ENCODE measurements at regions not wholly inside any gene's neighbourhood (a gene's known extent, or its start where the extent isn't known, plus 50 kb on each side); places are given as distances from the start of the nearest gene placed in this dataset.
"Not testable (repeated sequence)": the region's sequence is repeated elsewhere in the genome, so short reads cannot be mapped to it uniquely, and the experiment has no call there.

GRCh38 chr9:108395421-108395820, 460.4 kb downstream of the ACTL7B start:
- Mint-ChIP-seq H3K4me3 (no peak overlapping the region), H3K27ac (no peak overlapping the region), H3K27me3 (no peaks in the 10 kb centered on the region), H3K36me3 (no peaks in the 10 kb centered on the region), H3K9me3 (peaks cover 2% of the 10 kb centered on the region), H3K4me1 (ENCODE audit: low read depth) (no peaks in the 10 kb centered on the region)
- intact Hi-C loops (cut with micrococcal nuclease) = no loop called here
- DNase-seq = no peak
- CTCF ChIA-PET = no interaction called here
- POLR2A ChIA-PET = no interaction called here

- intact Hi-C loops (cut with micrococcal nuclease) = no loop called here
- no peaks in the 10 kb centered on the region for H3K4me1 Mint-ChIP-seq (ENCODE audit: low read depth)
- no peak overlapping the region for H3K4me3 Mint-ChIP-seq
- ChIA-PET POLR2A (no interaction called here), CTCF (no interaction called here)
- H3K9me3 Mint-ChIP-seq = peaks cover 2% of the 10 kb centered on the region
- no peaks in the 10 kb centered on the region for H3K36me3 Mint-ChIP-seq
- no peak overlapping the region for H3K27ac Mint-ChIP-seq
- no peak for DNase-seq
- no peaks in the 10 kb centered on the region for H3K27me3 Mint-ChIP-seq
Observed at GRCh38 chr9:108394726-108395125, 461.1 kb downstream of the ACTL7B start.

DNA sequence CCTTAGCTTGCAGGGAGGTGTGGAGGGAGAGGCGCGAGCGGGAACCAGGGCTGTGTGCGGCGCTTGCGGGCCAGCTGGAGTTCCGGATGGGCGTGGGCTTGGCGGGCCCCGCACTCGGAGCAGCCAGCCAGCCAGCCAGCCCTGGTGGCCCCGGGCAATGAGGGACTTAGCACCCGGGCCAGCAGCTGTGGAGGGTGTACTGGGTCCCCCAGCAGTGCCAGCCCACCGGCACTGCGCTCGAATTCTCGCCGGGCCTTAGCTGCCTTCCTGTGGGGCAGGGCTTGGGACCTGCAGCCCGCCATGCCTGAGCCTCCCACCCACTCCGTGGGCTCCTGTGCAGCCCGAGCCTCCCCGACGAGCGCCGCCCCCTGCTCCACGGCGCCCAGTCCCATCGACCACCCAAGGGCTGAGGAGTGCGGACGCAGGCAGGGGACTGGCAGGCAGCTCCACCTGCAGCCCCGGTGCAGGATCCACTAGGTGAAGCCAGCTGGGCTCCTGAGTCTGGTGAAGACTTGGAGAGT, 462.2 kb downstream of the ACTL7B start:
- POLR2A ChIA-PET; CTCF ChIA-PET; intact Hi-C loops (cut with micrococcal nuclease); H3K36me3 Mint-ChIP-seq; H3K4me1 Mint-ChIP-seq (ENCODE audit: low read depth); H3K27me3 Mint-ChIP-seq; DNase-seq; H3K27ac Mint-ChIP-seq; H3K9me3 Mint-ChIP-seq; H3K4me3 Mint-ChIP-seq: not testable (repeated sequence)

DNA sequence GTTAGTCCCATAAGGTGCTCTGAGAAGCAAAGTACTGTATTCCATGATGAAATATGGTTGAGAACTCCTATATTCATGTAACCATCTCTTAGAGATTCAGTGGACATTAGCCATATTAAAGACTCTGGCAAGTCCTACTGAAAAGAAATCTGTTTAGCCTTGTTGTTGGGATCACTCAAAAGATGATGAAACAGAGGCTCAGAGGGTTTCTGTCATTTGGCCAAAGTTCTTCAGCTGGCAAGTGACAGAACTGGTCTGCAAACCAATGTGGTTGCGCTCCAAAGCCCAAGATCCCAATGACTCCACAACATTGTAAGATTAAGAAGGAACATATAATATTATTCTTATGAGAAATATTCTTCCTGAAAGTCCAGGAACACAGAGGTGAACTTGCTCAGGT, 462.9 kb downstream of the ACTL7B start:
- H3K4me1 Mint-ChIP-seq (ENCODE audit: low read depth) = no peaks in the 10 kb centered on the region

DNA sequence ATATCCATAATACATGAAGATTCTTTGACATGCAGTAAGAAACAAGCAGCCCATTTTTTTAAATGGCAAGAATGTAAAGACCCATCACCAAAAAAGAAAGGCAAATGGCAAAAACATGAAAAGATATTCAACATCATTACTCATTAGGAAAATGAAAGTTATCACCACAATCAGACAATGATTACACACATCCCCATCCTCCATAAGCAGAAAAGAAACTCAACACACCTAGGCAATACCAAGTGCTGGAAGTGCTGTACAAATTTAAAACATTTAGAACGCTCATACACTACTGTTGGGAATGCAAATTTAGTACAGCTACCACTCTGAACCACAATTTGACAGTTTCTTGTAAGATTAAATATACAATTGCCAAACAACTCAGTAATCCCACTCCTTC, 466.7 kb downstream of the ACTL7B start:
- ChIA-PET CTCF (no interaction called here), POLR2A (no interaction called here)
- H3K4me1 Mint-ChIP-seq (ENCODE audit: low read depth) = no peaks in the 10 kb centered on the region
- H3K36me3 Mint-ChIP-seq = no peaks in the 10 kb centered on the region
- H3K4me3 Mint-ChIP-seq = no peak overlapping the region
- no peaks in the 10 kb centered on the region for H3K27me3 Mint-ChIP-seq
- peaks cover 2% of the 10 kb centered on the region for H3K9me3 Mint-ChIP-seq
- intact Hi-C loops (cut with micrococcal nuclease) = no loop called here
- DNase-seq = no peak
- H3K27ac Mint-ChIP-seq = no peak overlapping the region

More for the DNA sequence above, 462.9 kb downstream of the ACTL7B start:
- DNase-seq = no peak
- intact Hi-C loops (cut with micrococcal nuclease) = no loop called here
- Mint-ChIP-seq H3K27ac (no peak overlapping the region), H3K9me3 (peaks cover 2% of the 10 kb centered on the region), H3K27me3 (no peaks in the 10 kb centered on the region), H3K4me3 (no peak overlapping the region), H3K36me3 (no peaks in the 10 kb centered on the region)
- POLR2A ChIA-PET = no interaction called here
- CTCF ChIA-PET = no interaction called here

DNA sequence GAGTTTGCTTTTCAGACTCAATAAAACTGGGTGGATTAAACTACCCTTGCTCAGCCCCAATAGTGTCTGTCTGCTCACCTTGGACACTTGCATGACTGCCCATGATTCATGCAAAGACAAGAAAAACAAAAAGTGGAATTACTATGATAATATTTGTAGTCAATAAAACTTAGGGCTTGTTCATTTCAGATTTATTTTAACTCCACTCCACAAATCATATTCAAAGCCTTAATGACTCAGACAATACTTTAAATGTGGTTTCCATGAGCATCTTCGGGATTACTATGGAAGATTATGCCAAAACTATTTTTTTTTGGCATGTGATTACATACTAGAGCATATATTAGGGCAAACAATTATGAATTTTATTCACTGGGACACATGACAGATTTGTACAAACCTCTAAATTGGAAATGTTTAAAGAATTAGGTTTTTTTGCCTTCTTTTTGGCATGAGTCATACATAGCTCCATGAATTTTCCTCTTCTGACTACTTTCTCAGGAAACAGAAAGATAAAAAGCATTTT, 468.9 kb downstream of the ACTL7B start:
- H3K4me3 Mint-ChIP-seq = no peak overlapping the region
- H3K9me3 Mint-ChIP-seq = peaks cover 3% of the 10 kb centered on the region
- H3K27me3 Mint-ChIP-seq = no peaks in the 10 kb centered on the region
- DNase-seq = no peak
- POLR2A ChIA-PET = no interaction called here
- no peaks in the 10 kb centered on the region for H3K4me1 Mint-ChIP-seq (ENCODE audit: low read depth)
- no peaks in the 10 kb centered on the region for H3K36me3 Mint-ChIP-seq
- intact Hi-C loops (cut with micrococcal nuclease) = no loop called here
- CTCF ChIA-PET = no interaction called here
- no peak overlapping the region for H3K27ac Mint-ChIP-seq

DNA sequence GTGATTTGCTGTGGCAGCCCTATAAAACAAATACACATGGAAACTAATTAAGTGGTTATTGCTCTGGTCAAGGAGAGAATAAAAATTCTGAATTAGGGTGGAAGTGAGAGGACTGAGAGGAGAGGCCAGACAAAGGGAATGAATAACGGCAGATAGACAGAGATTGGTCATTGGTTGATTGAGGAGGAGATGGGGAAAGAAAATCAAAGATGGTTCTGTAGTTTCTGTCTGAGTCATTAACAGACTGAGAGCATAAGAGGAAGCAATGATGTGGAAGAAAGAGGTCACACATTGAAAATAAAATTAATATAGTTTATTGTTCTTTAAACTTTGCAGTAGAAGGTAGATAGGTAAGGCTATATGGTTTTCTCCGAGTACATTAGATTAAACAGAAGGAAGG, 469.8 kb downstream of the ACTL7B start:
- Mint-ChIP-seq H3K27ac (no peak overlapping the region), H3K9me3 (peaks cover 2% of the 10 kb centered on the region)

GRCh38 chr9:108383796-108384195, 472.0 kb downstream of the ACTL7B start:
- ChIA-PET CTCF (no interaction called here), POLR2A (no interaction called here)
- no peaks in the 10 kb centered on the region for H3K27me3 Mint-ChIP-seq
- H3K4me1 Mint-ChIP-seq (ENCODE audit: low read depth) = no peaks in the 10 kb centered on the region
- no peaks in the 10 kb centered on the region for H3K36me3 Mint-ChIP-seq
- H3K27ac Mint-ChIP-seq = no peak overlapping the region
- H3K9me3 Mint-ChIP-seq = peaks cover 2% of the 10 kb centered on the region
- no peak overlapping the region for H3K4me3 Mint-ChIP-seq
- intact Hi-C loops (cut with micrococcal nuclease) = no loop called here
- no peak for DNase-seq

More for the DNA sequence above, 469.8 kb downstream of the ACTL7B start:
- intact Hi-C loops (cut with micrococcal nuclease) = no loop called here
- Mint-ChIP-seq H3K4me1 (ENCODE audit: low read depth) (no peaks in the 10 kb centered on the region), H3K27me3 (no peaks in the 10 kb centered on the region), H3K36me3 (no peaks in the 10 kb centered on the region), H3K4me3 (no peak overlapping the region)
- no peak for DNase-seq
- ChIA-PET CTCF (no interaction called here), POLR2A (no interaction called here)

DNA sequence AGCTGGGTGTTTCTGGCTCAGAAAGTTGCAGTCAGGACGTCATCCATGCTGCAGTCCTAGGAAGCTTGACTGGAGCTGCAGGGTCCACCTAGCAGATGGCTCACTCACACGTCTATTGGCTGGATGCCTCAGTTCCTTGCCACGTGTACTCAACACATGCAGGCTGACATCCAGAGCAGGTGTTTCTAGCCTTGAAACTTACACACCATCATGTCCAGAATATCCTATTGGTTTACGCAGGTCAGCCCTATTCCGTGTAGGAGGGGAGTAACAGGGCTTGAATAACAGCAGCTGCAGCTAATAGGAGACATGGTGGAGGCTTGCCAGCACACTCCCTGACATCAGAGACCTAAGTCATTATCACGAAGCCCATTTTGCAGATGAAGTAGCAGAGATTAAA, 473.5 kb downstream of the ACTL7B start:
- Mint-ChIP-seq H3K27ac (no peak overlapping the region), H3K9me3 (peaks cover 2% of the 10 kb centered on the region), H3K4me1 (ENCODE audit: low read depth) (no peaks in the 10 kb centered on the region), H3K27me3 (no peaks in the 10 kb centered on the region), H3K4me3 (no peak overlapping the region), H3K36me3 (no peaks in the 10 kb centered on the region)
- CTCF ChIA-PET = no interaction called here
- DNase-seq = no peak
- intact Hi-C loops (cut with micrococcal nuclease) = no loop called here
- POLR2A ChIA-PET = no interaction called here

DNA sequence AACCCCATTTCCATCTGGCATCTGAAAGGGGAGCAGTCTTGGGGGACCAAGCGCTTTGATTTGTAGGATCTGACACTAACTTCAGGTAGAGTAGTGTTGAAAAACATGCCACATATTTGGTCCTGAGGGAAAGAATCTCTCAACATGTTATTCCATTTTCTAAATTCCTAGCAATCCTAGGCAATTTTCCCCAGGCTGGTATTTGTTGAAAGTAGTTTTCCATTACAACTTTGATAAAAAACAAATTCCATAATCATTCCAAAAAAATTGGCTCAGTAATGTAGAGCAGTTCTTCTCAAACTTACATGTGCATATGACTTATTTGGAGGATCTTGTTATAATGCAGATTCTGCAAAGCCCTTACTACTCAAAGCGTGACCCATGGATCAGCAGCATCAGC, 477.9 kb downstream of the ACTL7B start:
- H3K27me3 Mint-ChIP-seq = no peaks in the 10 kb centered on the region
- H3K9me3 Mint-ChIP-seq = peaks cover 9% of the 10 kb centered on the region
- no peaks in the 10 kb centered on the region for H3K36me3 Mint-ChIP-seq
- no peaks in the 10 kb centered on the region for H3K4me1 Mint-ChIP-seq (ENCODE audit: low read depth)
- CTCF ChIA-PET = no interaction called here
- POLR2A ChIA-PET = no interaction called here
- H3K27ac Mint-ChIP-seq = no peak overlapping the region
- intact Hi-C loops (cut with micrococcal nuclease) = no loop called here
- DNase-seq = no peak
- H3K4me3 Mint-ChIP-seq = no peak overlapping the region

DNA sequence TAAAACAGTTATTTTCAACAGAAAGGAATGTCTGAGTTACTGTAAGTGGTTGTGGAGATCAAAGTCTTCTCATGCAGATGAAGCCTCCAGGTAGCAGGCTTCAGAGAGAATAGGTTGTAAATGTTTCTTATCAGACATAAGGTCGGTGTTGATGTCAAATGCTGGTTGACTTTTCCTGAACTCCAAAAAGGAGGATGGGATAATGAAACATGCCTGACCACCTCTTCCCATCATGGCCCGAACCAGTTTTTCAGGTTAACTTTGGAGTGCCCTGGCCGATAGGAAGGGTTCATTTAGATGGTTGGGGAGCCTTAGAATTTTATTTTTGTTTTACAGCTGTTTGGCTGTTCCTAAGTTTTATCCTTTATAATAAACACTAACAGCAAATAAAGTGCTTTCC, 478.4 kb downstream of the ACTL7B start:
- DNase-seq = no peak
- no peak overlapping the region for H3K4me3 Mint-ChIP-seq
- ChIA-PET POLR2A (no interaction called here), CTCF (no interaction called here)
- H3K36me3 Mint-ChIP-seq = no peaks in the 10 kb centered on the region
- peaks cover 13% of the 10 kb centered on the region for H3K9me3 Mint-ChIP-seq
- H3K4me1 Mint-ChIP-seq (ENCODE audit: low read depth) = no peaks in the 10 kb centered on the region
- H3K27me3 Mint-ChIP-seq = no peaks in the 10 kb centered on the region
- no peak overlapping the region for H3K27ac Mint-ChIP-seq
- intact Hi-C loops (cut with micrococcal nuclease) = no loop called here

GRCh38 chr9:108376140-108376539, 479.6 kb downstream of the ACTL7B start:
- H3K36me3 Mint-ChIP-seq = no peaks in the 10 kb centered on the region
- H3K27ac Mint-ChIP-seq = no peak overlapping the region
- ChIA-PET POLR2A (no interaction called here), CTCF (no interaction called here)
- H3K4me1 Mint-ChIP-seq (ENCODE audit: low read depth) = no peaks in the 10 kb centered on the region
- intact Hi-C loops (cut with micrococcal nuclease) = no loop called here
- H3K27me3 Mint-ChIP-seq = no peaks in the 10 kb centered on the region
- no peak for DNase-seq
- no peak overlapping the region for H3K4me3 Mint-ChIP-seq
- H3K9me3 Mint-ChIP-seq = peaks cover 21% of the 10 kb centered on the region

GRCh38 chr9:108374626-108375025, 481.2 kb downstream of the ACTL7B start:
- intact Hi-C loops (cut with micrococcal nuclease) = no loop called here
- ChIA-PET CTCF (no interaction called here), POLR2A (no interaction called here)
- H3K9me3 Mint-ChIP-seq = peaks cover 26% of the 10 kb centered on the region
- H3K4me3 Mint-ChIP-seq = no peak overlapping the region
- no peak overlapping the region for H3K27ac Mint-ChIP-seq
- H3K4me1 Mint-ChIP-seq (ENCODE audit: low read depth) = no peaks in the 10 kb centered on the region
- H3K27me3 Mint-ChIP-seq = no peaks in the 10 kb centered on the region
- DNase-seq = no peak
- no peaks in the 10 kb centered on the region for H3K36me3 Mint-ChIP-seq

DNA sequence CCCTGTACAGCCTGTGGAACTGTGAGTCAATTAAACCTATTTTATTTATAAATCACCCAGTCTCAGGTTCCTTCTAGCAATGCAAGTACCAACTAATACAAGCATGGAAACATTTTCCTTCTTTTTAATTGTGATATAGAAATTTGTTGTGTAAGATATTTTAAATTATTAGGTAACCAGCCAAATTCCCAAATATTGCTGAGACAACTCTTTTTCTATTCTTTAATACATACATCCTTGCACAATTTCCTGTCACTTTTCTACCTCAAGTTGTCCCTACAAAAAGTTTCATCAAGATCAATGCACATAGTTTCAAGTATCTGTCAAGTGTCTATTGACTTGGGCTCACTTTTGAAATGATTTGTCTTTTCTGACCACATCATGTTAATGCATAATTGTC, 488.6 kb downstream of the ACTL7B start:
- intact Hi-C loops (cut with micrococcal nuclease) = no loop called here
- H3K36me3 Mint-ChIP-seq = no peaks in the 10 kb centered on the region
- peaks cover 29% of the 10 kb centered on the region for H3K9me3 Mint-ChIP-seq
- no peak overlapping the region for H3K27ac Mint-ChIP-seq
- ChIA-PET CTCF (no interaction called here), POLR2A (no interaction called here)
- no peaks in the 10 kb centered on the region for H3K27me3 Mint-ChIP-seq
- no peak for DNase-seq
- no peaks in the 10 kb centered on the region for H3K4me1 Mint-ChIP-seq (ENCODE audit: low read depth)
- H3K4me3 Mint-ChIP-seq = no peak overlapping the region
